Stimulated activated CD4-positive, alpha-beta T cell treated with anti-CD3 and anti-CD28 coated beads, Interleukin-1b, Interleukin-23, amount 100 ng/mL, for 1 hour (primary cell): ENCODE measurements at regions not wholly inside any gene's neighbourhood (a gene's known extent, or its start where the extent isn't known, plus 50 kb on each side); places are given as distances from the start of the nearest gene placed in this dataset.
A peak's percentile ranks its signal among the peaks of the same experiment; 100 is the strongest.
"Not testable (repeated sequence)": the region's sequence is repeated elsewhere in the genome, so short reads cannot be mapped to it uniquely, and the experiment has no call there.

Experiments used
- DNase-seq, 2 donors: peaks; one replicate each; pipeline ENCODE4 v3.0.0-alpha.2; 2020; ENCODE audit warnings: low read depth in 2 of 2

GRCh38 chr13:74289861-74290773 is 155.9 kb upstream of the KLF12 start:
- DNase-seq, result no peak

GRCh38 chr13:74289107-74289506 is 154.9 kb upstream of the KLF12 start:
- DNase-seq, result no peak

GRCh38 chr13:74288361-74288911 is 154.2 kb upstream of the KLF12 start:
- no peak for DNase-seq

- peak; percentile 32 to 72 for DNase-seq
Measured at GRCh38 chr13:74287724-74288169, 153.5 kb upstream of the KLF12 start.

- no peak for DNase-seq
Measured at GRCh38 chr13:74280795-74281490, 146.7 kb upstream of the KLF12 start.

GRCh38 chr13:74280093-74280794 is 146.0 kb upstream of the KLF12 start:
- DNase-seq, result no peak

GRCh38 chr13:74278901-74279300 is 144.7 kb upstream of the KLF12 start:
- no peak for DNase-seq

GRCh38 chr13:74274916-74275315 is 140.7 kb upstream of the KLF12 start:
- DNase-seq, result no peak

GRCh38 chr13:74273581-74273980 is 139.4 kb upstream of the KLF12 start:
- no peak for DNase-seq

GRCh38 chr13:74272826-74273225 is 138.6 kb upstream of the KLF12 start:
- DNase-seq, result no peak

GRCh38 chr13:74270018-74270417 is 135.8 kb upstream of the KLF12 start:
- no peak for DNase-seq

GRCh38 chr13:74266861-74267260 is 132.7 kb upstream of the KLF12 start:
- DNase-seq, result no peak

- DNase-seq, result no peak
Measured at GRCh38 chr13:74266309-74266708, 132.1 kb upstream of the KLF12 start.

GRCh38 chr13:74264333-74264732 is 130.1 kb upstream of the KLF12 start:
- DNase-seq, result no peak

- not testable (repeated sequence) for DNase-seq
Measured at GRCh38 chr13:74260420-74260819, 126.2 kb upstream of the KLF12 start.

GRCh38 chr13:74259641-74260040 is 125.4 kb upstream of the KLF12 start:
- no peak for DNase-seq

- DNase-seq, result no peak
Measured at GRCh38 chr13:74258961-74259360, 124.8 kb upstream of the KLF12 start.

- no peak for DNase-seq
Measured at GRCh38 chr13:74256969-74257368, 122.8 kb upstream of the KLF12 start.

GRCh38 chr13:74253161-74253560 is 119.0 kb upstream of the KLF12 start:
- DNase-seq, result no peak

- no peak for DNase-seq
Measured at GRCh38 chr13:74251778-74252519, 117.7 kb upstream of the KLF12 start.

GRCh38 chr13:74250738-74251190 is 116.6 kb upstream of the KLF12 start:
- no peak for DNase-seq
